HG03575 (cell line): ENCODE measurements at regions not wholly inside any gene's neighbourhood (a gene's known extent, or its start where the extent isn't known, plus 50 kb on each side); places are given as distances from the start of the nearest gene placed in this dataset.

Source experiments
- ATAC-seq: cut with Tn5 transposase; IDR thresholded peaks from one replicate; pipeline ENCODE4 v1.9.1; 2021; ENCODE audit not compliant: unreplicated experiment, insufficient number of reproducible peaks, low FRiP score; ENCODE audit errors: extremely low read depth

DNA sequence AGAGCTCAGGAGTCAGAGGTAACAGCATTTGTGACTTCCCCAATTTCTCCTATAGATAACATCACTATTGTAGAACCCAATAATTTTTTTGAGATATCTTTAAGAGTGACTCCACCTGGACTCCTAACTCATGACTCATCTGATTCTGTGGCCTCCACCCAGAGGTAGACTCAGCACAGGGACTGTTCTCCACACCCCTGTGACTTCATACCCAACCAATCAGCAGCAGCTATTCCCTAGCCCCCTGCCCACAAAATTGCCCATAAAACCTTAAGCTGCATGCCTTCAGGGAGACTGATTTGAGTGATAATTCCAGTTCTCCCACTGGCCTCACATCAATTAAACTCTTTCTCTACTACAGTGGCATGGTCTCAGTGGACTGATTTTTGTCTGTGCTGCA is 475.4 kb upstream of the FAT3 start:
- no peak for ATAC-seq

DNA sequence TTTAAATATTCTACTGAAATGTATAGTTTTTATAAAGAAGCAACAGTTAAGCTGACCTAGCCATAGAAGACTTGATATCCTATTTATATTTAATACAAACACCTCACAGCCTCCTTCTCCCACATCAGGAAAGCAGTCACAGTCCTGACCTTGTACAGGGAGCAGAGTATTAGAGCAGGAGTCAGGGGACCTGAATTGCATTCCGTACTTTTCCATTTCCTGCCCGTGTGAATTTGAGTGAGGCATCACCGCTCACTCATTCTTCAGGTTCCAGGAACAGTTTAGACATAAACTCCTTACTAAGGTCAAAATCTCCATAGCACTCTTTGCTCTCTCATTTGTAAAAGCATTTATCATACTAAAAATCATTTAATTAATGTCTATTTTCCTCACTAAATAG is 482.5 kb upstream of the FAT3 start:
- no peak for ATAC-seq

DNA sequence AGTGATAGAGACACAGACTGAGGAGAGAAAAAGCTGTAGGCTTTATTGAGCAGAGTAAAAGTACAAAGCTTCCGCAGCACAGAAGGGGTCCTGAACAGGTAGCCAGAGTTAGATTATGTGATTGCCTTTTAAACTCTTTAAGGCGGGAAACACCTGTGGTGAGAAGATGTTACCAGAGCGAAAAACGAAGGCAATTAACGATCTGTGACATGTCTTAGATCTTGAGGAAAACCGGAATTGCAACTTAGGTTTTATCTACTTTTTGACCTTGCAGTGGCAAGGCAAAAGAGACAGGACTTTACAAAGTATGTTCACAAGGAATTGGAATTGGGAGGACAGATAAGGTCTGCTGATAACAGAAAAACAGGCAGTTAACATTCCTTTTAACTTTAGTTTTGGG is 493.6 kb upstream of the FAT3 start:
- ATAC-seq, result no peak

DNA sequence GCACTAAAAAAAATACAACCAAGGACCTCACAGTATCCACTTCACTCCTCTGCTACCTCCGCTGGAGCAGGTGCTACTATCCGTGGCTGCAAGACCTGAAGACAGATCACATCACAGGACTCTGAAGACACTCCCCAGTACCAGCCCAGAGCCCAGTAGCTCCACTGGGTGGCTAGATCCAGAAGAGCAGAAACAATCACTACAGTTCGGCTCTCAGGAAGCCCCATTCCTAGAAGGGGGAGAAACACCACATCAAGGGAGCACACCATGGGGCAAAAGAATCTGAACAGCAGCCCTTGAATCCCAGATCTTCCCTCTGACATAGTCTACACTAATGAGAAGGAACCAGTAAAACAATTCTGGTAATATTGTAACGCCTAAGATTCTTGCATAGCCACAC is 494.0 kb upstream of the FAT3 start:
- no peak for ATAC-seq

DNA sequence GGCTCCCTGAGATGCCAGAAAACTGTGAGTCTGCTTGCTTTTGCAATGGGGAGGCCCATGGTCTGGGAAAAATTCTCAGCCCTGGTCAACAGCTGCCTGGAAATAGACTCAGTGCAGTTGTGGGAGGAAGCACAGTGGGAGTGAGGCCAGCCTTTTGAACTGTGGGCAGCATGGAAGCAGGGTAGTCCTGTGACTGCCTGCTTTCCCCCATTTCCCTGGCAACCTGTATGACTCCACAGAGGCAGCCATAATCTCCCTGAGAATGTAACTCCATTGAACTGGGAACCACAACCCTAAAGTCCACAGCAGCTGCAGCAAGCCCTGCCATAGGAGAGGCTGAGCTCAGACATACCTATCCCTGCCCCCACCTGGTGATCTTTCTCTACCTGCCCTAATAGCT is 494.6 kb upstream of the FAT3 start:
- no peak for ATAC-seq

DNA sequence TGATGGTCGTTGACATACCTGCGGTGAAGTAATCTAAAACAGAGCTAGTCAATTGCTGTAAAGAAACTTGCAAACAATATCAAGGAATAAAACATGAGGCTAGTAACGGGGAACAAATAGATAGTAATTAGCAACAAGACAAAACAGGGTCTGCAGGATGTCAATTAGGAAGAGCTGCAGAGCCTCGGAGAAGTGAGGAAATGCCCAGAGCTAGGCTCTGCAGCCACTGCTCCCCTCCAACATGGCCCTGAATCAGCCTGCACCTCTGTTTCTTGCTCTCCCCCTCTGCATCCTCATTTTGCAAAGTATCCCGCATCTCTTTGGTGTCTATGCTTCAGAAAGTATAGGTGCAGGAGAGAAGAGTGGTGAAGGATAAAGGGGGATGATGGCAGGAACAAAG is 507.4 kb upstream of the FAT3 start:
- ATAC-seq, result no peak

DNA sequence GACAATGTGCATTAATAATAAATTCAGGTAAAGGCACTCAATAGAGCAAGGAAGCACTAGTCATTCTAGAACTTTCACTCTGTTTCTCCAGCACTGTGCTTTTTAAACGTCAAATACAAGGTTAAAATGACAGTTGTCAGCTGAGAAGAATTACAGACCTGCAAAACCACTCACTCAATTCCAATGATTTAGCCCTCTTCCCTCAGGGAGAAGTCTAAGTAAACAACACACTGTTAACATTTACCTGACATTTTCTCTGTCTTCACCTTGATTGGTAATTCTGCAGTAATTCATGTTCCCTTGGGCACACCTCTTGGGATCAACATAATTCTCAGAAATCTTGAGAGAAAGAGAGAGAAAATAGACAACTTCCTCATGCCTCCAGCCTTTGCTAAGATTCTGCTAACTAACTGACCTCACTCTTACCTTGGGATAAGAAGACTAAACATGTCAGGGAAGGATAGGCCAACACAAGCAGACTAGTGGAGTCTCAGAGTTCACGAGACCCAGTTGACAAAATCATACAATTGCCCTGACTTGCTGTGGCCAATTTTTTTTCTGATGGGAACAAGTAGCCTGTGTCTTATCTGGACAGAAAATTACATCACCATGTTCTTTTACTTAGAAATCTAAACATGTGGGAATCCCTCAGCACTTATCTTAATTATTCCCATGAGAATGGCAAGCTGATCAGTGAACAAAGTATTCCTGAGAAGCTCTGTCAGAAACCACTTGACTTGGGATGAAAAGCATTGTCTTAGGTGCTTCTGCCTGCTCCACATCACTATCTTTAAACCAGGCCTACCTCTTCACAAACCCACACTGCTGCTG is 516.8 kb upstream of the FAT3 start:
- ATAC-seq, result no peak

DNA sequence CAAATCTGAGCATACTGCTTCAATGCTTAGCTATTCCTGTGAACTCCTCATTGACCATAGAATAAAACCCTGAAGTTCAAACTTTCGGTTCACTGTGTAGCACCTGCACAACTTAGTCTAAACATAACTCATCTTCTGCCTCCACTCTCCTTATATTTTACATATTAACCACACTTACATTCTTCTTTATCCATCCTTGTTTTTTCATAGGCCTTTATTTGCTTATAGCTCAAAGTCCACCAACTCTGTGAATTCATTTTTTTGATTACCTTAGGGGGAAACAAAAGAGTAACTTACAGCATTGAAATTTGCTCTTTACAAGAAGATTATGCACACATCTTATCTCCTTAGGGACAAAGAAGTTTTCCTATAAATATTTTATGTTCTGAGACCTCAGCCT is 521.6 kb upstream of the FAT3 start:
- ATAC-seq, result no peak

DNA sequence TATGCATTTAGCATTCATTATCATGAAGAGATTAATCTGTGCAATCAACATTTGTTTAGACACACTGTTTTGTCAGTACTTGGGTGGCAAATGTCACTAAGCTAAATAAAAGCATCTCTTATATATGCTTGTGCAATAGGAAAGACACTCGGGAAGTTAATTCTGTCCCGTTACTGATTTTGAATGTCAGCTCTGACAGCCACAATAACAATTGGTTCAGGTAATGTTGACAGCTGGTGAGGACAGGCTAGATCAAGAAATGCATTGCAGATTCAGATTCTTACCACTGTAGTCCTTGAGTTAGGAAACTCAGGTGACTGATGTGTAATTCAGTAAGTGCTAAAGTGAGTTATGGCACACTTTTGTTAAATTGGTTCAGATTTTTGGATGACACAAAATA is 523.8 kb upstream of the FAT3 start:
- no peak for ATAC-seq

DNA sequence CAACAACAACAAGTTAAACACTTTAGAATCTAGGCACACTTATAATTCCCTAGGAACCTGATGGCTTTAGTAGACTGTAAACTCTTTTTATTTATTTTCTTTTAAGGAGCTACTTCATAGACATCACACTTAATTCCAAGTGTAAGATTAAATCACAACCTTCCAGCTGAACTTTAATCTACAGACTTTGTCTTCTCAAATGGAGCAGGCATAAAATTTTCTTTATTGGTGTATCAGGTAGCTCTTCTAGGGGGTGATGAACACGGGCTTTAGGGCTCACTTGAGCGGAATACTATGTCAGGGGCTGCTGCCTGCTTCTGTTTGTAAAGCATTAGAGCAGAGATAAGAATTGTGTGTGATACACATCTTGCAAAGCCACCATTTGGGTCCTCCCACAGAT is 525.8 kb upstream of the FAT3 start:
- no peak for ATAC-seq

DNA sequence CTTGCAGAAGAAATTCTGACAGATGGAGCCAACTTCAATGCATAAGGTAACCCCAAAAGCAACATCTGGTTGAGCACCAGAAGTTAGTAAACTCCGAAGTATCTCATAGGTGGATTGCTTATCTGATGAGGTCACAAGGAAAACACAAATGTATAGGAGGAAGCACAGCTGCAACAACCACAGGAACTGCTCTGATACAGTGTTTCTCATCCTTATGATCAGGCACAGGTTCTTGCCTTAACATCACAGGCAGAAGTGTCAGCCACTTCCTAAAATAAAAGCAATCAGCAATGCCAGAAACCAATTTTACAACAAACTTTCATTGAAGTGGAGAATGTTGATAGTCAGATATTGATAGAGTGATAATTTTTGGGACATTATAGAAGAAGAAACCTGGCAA is 530.3 kb upstream of the FAT3 start:
- no peak for ATAC-seq

DNA sequence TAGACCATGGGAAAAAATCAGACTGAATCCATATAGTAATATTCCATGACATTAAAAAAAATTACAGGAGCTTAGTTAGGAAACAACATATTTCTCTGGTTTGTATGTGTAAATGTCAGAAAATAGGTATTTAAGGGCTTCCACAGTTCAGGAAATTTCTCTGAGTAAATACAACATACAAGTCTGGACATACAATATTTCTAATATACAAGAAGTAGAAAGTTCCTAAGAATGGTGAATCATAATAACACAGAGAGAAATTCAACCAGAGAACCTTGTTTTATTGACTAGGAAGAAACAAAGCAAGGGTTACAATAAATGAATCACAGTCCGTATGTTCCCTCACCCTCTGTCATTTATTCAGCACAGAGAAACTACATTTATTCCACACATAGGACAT is 532.7 kb upstream of the FAT3 start:
- no peak for ATAC-seq

DNA sequence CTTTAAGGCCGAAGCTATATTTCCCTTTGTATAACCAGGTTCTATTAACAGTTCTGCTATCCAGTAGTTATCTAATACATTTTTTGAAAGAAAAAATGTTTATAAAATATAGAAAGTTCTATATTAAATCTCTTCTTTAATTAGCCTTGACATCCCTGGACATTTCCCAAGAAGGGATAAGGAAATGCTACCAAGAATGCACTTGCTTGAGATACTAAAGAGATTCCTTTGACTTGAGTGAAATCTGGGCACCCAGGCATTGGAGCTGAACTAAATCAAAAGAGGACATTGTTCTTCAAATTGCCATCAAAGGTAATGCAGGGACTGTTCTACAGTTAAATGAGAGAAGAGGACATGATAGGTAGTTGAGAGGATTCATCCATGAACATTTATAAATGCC is 535.9 kb upstream of the FAT3 start:
- no peak for ATAC-seq

DNA sequence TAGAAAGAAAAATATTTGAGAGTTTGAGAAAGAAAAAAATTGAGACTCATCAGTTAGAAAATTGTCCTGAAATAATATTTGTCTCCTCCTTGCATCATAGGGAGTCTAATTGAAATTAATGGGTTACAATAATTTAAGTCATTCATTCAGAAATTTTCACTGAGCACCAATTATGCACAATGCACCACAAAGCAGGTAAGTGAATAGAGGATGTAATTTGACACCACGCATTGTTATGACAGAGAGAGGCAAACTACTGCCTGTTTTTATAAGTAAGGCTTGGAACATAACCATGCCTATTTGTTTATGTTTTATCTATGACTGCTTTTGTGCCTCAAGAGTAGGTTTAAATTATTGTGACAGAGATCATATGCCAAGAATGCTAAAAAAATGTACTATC is 537.9 kb upstream of the FAT3 start:
- no peak for ATAC-seq

DNA sequence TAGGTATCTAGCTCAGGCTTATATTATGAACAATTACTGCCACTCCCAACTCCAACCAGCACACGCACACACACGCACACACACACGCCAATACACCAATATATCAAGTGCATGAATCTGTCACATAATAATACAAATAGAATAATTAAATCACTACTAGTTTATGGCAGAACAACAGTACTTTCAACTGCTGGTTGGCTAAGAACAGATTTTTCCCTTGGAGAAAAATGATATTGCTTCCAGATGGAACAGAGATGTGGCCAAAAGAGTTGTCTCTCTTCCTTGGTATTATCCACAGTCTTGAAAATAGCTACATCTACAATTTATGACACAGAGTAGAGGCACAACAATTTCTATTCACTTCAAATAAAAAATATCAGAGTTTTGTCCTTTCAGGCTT is 538.3 kb upstream of the FAT3 start:
- no peak for ATAC-seq

DNA sequence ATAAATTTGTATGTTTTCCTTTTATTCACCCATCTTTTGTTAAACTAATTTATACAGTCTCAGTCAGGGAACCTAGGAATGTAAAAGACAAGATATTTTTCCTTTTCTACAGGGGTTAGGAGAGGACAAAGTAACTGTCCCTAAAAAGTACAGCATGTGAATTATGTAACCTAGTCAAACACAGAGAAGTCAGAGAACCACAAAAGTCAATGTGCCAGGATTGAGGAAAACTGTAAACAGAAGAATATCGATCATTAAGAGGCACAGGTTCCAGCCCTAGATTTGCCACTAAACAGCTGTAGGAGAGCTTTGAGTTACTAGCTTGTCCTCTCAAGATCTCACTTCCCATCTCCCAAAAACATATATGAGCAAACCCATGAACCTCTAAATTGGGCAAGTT is 550.9 kb upstream of the FAT3 start:
- ATAC-seq, result no peak

DNA sequence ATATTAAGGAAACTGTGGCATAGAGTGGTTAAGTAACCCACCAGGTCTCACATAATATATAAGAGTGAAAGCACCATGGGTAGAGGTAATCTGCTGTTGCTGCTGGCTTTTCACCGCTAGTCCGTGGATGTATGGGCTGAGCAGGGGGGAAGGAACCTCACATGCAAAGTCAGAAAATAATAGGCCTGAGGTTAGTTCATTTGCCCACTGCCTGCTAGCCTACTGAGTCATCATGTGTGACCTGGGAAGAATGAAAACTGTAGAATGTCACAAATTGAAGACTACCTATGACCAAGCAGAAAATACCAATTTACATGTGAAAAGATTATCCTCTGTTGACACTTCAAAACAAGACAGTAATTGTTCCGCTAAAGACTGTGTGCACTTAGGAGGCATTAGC is 560.1 kb upstream of the FAT3 start:
- no peak for ATAC-seq

DNA sequence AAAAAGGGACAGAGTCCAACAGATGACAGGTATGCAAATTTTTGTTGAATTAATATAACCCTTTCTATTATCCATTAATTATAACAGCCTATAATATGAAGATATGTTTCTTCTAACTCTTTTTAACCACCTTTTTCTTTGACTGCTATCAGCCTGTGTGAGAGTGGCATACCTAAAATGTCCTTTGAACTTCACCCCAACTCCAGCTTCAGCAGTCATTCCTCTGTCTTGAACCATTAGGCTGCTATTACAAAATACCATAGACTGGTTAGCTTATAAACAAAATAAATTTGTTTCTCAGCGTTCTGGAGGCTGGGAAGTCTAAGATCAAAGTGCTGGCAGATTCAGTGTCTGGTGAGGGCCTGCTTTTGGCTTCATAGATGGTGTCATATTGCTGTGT is 564.6 kb upstream of the FAT3 start:
- no peak for ATAC-seq

DNA sequence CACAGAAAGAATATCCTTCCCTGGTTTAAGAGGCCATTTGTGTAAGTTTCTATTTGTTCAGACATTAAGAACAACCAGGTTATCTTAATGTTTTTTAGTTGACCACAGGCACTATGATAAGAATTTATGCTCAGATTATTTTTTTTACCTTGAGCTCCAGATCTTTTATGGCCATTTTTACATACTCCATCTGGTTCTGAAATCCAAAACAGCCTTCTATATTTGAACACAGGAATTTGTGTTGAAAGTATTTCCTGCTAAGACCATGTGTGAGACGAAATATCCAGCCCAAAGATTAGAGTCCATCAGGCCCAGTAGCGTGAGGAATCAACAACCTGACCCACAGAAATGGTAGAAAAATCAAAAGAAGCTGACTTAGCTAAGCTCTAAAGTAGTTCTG is 569.9 kb upstream of the FAT3 start:
- no peak for ATAC-seq

DNA sequence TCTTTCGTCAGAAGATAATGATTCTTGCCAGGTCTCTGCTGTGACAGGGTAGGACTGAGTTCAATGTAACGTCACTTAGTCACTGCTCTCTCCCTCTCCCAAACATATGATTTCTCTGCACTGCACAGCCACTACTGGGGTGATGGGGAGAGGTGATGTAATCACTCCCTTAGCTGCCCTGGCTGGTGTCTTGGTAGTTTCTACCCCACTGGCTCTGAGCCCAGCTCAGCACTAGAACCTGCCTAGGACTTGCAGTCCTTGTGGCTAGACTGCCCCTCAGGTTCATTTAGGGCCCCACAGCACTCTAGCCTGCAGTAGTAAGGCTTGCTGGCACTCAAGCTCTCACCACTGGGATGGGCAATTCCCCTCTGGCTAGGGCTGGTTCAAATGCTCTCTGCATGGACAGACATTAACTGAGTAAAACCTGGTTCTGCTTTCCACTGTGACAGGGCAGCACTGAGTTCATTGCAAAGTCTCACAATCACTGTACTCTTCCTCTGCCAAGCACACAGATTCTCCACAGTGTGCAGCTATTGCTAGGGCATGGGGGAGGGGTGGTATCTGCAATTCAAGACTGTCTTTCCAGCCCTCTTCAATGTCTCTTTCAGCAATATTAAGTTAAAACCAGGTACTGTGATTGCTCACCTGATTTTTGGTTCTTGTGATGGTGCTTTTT is 571.4 kb upstream of the FAT3 start:
- no peak for ATAC-seq

DNA sequence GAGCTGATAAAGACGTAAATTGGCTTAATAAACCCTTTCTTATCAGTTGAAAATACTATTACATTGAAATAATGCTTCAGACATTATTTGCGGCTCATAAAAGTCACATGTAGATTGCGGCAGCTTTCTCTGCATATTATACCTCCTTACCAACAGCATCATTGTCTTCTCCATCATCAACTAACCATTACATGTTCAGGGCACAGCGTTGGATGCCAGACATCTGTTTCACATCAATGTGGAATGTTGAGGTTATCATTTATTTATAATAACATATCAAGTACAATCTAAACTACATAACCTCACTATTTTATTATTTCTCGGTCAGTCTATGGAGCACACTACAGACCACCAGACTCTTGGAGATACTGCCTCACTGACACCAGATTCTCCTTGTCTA is 573.8 kb upstream of the FAT3 start:
- ATAC-seq, result no peak
